Smooth muscle cell (in vitro differentiated cells): ENCODE measurements at regions not wholly inside any gene's neighbourhood (a gene's known extent, or its start where the extent isn't known, plus 50 kb on each side); places are given as distances from the start of the nearest gene placed in this dataset.
A peak's percentile ranks its signal among the peaks of the same experiment; 100 is the strongest.

Source experiments
- DNase-seq: peaks from one replicate; lab custom pipeline; 2025; ENCODE audit not compliant: unreplicated experiment; lab: John Stamatoyannopoulos, UW
- H2AFZ ChIP-seq: fragments of 200-600 bp; sonication (generic); 2 replicates; pipeline ENCODE4 v1.6.0; 2016; ENCODE audit warnings: antibody characterized with exemption, low read depth, mild to moderate bottlenecking
- H3F3A ChIP-seq: fragments of 200-600 bp; sonication (generic); 2 replicates; pipeline ENCODE4 v1.6.0; 2017; ENCODE audit warnings: antibody characterized with exemption, low read depth
- H3K27ac ChIP-seq: fragments of 200-600 bp; sonication (generic); 2 replicates; pipeline ENCODE4 v1.5.1; 2016; ENCODE audit warnings: low read depth, mild to moderate bottlenecking
- H3K27me3 ChIP-seq: fragments of 200-600 bp; sonication (generic); 2 replicates; pipeline ENCODE4 v1.6.1; 2016; ENCODE audit warnings: low read depth, mild to moderate bottlenecking
- H3K36me3 ChIP-seq: fragments of 200-600 bp; sonication (generic); 2 replicates; pipeline ENCODE4 v1.5.1; 2016; ENCODE audit warnings: low read depth
- H3K4me1 ChIP-seq: fragments of 200-600 bp; sonication (generic); 2 replicates; pipeline ENCODE4 v1.5.1; 2016; ENCODE audit warnings: low read depth
- H3K4me2 ChIP-seq: fragments of 200-600 bp; sonication (generic); 2 replicates; pipeline ENCODE4 v1.6.0; 2016; ENCODE audit warnings: mild to moderate bottlenecking
- H3K4me3 ChIP-seq: fragments of 200-600 bp; sonication (generic); 2 replicates; pipeline ENCODE4 v1.5.1; 2016; ENCODE audit warnings: mild to moderate bottlenecking
- H3K79me2 ChIP-seq: fragments of 200-600 bp; sonication (generic); 2 replicates; pipeline ENCODE4 v1.6.0; 2016; ENCODE audit warnings: low read depth, mild to moderate bottlenecking
- H3K9ac ChIP-seq: fragments of 200-600 bp; sonication (generic); 2 replicates; pipeline ENCODE4 v1.6.0; 2016; ENCODE audit warnings: low read depth
- H3K9me3 ChIP-seq: fragments of 200-600 bp; sonication (generic); replicated peaks from 2 replicates; pipeline ENCODE4 v1.5.1; 2016; ENCODE audit warnings: low read depth
- H4K20me1 ChIP-seq: fragments of 200-600 bp; sonication (generic); 2 replicates; pipeline ENCODE4 v1.6.0; 2016; ENCODE audit warnings: low read depth
- WGBS: methylation state at CpG from one replicate; pipeline ENCODE4 v1.1.7; 2016; ENCODE audit warnings: low lambda C conversion rate; 5-methylcytosine and 5-hydroxymethylcytosine counted together
- TF ChIP-seq, protein P1 (sequence below): fragments of 200-600 bp; sonication (generic); IDR thresholded peaks from 2 replicates; pipeline ENCODE4 v1.5.1; 2017; ENCODE audit warnings: borderline replicate concordance, mild to moderate bottlenecking, antibody characterized with exemption; ENCODE audit not compliant: insufficient read depth, poor library complexity, severe bottlenecking

DNA sequence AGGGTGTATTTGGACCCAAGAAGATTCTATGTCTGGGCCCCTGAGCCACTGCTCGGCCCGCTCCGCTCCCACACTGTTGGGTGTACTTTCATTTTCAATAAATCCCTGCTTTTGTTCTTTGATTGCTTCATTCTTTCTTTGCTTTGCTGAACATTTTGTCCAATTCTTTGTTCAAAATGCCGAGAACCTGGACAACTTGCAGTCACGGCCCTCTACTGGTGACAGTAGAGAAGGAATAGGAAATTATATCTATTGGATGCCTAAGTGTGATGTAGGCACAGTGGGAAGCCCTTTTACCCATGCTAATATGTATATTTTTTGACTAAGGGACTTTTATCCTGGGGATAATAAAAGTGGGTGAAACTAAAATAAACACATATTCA, 340.8 kb downstream of the LRRC3B start:
- WGBS: 85% methylated on average over 5 of the region's 5 CpGs

DNA sequence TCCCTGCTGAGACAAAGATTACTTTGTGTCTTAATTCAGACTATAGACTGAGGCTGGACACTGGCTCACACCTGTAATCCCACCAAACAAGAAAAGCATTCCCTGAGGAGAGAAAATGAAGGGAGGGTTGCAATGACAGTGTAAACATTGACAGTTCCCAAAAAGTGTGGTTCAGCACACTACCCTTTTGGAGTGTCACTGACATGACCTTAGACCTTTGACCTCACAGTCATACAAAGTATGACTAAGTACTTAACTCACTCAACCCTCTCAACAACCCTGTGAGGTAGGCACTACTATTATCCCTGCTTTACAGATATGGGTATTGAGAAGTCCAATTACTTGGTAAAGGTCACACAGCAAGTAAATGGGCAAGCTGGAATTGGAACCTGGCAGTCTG, 341.7 kb downstream of the LRRC3B start:
- no peak for DNase-seq
- Histone ChIP-seq H2AFZ (no peak overlapping the region), H3K36me3 (no peaks in the 10 kb centered on the region), H3K27me3 (no peaks in the 10 kb centered on the region), H3K27ac (no peak overlapping the region), H3K79me2 (no peaks in the 10 kb centered on the region), H4K20me1 (no peaks in the 10 kb centered on the region), H3K9ac (no peak overlapping the region), H3K4me3 (no peak overlapping the region), H3F3A (no peaks in the 10 kb centered on the region), H3K9me3 (no peaks in the 10 kb centered on the region), H3K4me1 (no peaks in the 10 kb centered on the region), H3K4me2 (no peak overlapping the region)
- TF ChIP-seq, protein P1, sequence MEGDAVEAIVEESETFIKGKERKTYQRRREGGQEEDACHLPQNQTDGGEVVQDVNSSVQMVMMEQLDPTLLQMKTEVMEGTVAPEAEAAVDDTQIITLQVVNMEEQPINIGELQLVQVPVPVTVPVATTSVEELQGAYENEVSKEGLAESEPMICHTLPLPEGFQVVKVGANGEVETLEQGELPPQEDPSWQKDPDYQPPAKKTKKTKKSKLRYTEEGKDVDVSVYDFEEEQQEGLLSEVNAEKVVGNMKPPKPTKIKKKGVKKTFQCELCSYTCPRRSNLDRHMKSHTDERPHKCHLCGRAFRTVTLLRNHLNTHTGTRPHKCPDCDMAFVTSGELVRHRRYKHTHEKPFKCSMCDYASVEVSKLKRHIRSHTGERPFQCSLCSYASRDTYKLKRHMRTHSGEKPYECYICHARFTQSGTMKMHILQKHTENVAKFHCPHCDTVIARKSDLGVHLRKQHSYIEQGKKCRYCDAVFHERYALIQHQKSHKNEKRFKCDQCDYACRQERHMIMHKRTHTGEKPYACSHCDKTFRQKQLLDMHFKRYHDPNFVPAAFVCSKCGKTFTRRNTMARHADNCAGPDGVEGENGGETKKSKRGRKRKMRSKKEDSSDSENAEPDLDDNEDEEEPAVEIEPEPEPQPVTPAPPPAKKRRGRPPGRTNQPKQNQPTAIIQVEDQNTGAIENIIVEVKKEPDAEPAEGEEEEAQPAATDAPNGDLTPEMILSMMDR: no peak

More for the DNA sequence above, 340.8 kb downstream of the LRRC3B start:
- no peak overlapping the region for H2AFZ ChIP-seq
- no peaks in the 10 kb centered on the region for H4K20me1 ChIP-seq
- no peaks in the 10 kb centered on the region for H3K27me3 ChIP-seq
- no peak overlapping the region for H3K4me3 ChIP-seq
- no peaks in the 10 kb centered on the region for H3K79me2 ChIP-seq
- H3K4me1 ChIP-seq: no peaks in the 10 kb centered on the region
- H3K4me2 ChIP-seq: no peak overlapping the region
- H3K9me3 ChIP-seq: no peaks in the 10 kb centered on the region
- TF ChIP-seq, protein P1: peak; percentile 34
- no peak overlapping the region for H3K9ac ChIP-seq
- no peaks in the 10 kb centered on the region for H3K36me3 ChIP-seq
- H3F3A ChIP-seq: no peaks in the 10 kb centered on the region
- H3K27ac ChIP-seq: no peak overlapping the region
- no peak for DNase-seq

DNA sequence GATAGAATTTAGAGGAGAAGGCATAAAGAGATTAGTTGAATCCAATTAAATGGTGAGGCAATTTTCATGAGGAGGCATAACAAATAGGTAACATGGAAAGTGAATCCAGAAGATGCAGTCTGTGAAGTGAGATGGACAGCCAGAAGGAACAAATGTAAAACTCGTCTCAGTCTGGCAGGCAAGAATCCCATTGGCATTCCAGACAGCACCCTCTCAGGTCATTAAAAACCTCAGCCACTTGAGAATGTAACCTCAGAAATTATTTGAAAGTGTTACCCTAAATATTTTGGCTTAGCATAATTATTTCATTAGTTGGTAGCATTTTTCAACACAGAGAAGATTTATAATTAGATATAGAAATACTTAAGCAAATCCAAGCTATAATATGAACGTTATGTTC, 342.3 kb downstream of the LRRC3B start:
- Histone ChIP-seq H3K27ac (no peak overlapping the region), H3K79me2 (no peaks in the 10 kb centered on the region), H3K4me1 (no peaks in the 10 kb centered on the region), H3K9me3 (no peaks in the 10 kb centered on the region), H3K36me3 (no peaks in the 10 kb centered on the region), H4K20me1 (no peaks in the 10 kb centered on the region), H3K4me3 (no peak overlapping the region), H2AFZ (no peak overlapping the region), H3F3A (no peaks in the 10 kb centered on the region), H3K4me2 (no peak overlapping the region), H3K9ac (no peak overlapping the region), H3K27me3 (no peaks in the 10 kb centered on the region)
- TF ChIP-seq, protein P1: no peak
- 87% methylated on average over 2 of the region's 2 CpGs for WGBS
- DNase-seq: no peak

DNA sequence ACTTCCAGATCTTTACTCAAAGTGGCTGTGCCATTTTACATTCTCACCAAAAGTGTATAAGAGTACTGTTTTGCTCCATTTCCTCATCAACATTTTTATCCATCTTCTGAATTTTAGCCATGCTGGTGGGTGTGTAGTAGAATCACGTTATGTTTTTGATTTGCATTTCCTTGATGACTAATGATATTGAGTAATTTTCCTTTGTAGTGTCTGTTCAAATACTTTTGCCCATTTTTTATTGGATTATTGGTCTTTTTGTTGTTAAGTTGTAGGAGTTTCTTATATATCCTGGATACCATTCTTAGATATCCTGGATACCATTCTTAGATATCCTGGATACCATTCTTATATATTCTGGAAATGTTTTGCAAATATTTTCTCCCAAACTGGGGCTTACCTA, 344.9 kb downstream of the LRRC3B start:
- Histone ChIP-seq H3K79me2 (no peaks in the 10 kb centered on the region), H3K27me3 (no peaks in the 10 kb centered on the region), H3K4me3 (no peak overlapping the region), H4K20me1 (no peaks in the 10 kb centered on the region), H3K27ac (no peak overlapping the region), H2AFZ (no peak overlapping the region), H3K36me3 (no peaks in the 10 kb centered on the region), H3K4me2 (no peak overlapping the region), H3K4me1 (no peaks in the 10 kb centered on the region), H3K9me3 (no peaks in the 10 kb centered on the region), H3K9ac (no peak overlapping the region), H3F3A (no peaks in the 10 kb centered on the region)
- DNase-seq: no peak
- WGBS: 79% methylated on average over 1 of the region's 1 CpG
- TF ChIP-seq, protein P1: no peak
